ENCODE measurements at regions not wholly inside any gene's neighbourhood (a gene's known extent, or its start where the extent isn't known, plus 50 kb on each side); places are given as distances from the start of the nearest gene placed in this dataset.

DNA sequence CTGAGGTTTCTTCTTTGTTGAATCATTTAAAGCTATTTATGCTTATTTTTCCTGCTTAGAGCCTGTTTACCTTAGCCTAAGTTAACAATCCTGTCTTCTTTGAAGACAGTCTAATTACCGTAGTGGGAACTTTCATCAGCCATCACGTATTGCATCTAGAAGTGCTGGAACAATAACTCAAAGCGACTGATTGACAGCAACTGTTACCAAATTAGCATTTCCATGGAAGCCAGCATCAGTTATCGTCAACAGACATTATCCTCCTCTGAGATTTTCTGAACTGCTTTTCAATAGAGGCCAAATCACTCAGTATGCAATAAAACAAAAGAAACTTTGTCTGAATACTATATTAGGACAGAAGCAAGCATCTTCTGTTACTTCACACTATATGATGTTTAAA lies 433.3 kb upstream of the SLITRK1 start:
- TF ChIP-seq, protein P1, sequence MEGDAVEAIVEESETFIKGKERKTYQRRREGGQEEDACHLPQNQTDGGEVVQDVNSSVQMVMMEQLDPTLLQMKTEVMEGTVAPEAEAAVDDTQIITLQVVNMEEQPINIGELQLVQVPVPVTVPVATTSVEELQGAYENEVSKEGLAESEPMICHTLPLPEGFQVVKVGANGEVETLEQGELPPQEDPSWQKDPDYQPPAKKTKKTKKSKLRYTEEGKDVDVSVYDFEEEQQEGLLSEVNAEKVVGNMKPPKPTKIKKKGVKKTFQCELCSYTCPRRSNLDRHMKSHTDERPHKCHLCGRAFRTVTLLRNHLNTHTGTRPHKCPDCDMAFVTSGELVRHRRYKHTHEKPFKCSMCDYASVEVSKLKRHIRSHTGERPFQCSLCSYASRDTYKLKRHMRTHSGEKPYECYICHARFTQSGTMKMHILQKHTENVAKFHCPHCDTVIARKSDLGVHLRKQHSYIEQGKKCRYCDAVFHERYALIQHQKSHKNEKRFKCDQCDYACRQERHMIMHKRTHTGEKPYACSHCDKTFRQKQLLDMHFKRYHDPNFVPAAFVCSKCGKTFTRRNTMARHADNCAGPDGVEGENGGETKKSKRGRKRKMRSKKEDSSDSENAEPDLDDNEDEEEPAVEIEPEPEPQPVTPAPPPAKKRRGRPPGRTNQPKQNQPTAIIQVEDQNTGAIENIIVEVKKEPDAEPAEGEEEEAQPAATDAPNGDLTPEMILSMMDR (IDR thresholded peaks at IDR 0.05; ENCODE audit: poor library complexity): no peak
- TF ChIP-seq EZH2phosphoT487 (IDR thresholded peaks at IDR 0.05; ENCODE audit: low read depth, severe bottlenecking, unreplicated experiment): no peak
